GM12864 (cell line): ENCODE measurements at regions not wholly inside any gene's neighbourhood (a gene's known extent, or its start where the extent isn't known, plus 50 kb on each side); places are given as distances from the start of the nearest gene placed in this dataset.

Experiments
- DNase-seq: peaks from one replicate; pipeline ENCODE4 v3.0.0-alpha.2; 2011; ENCODE audit warnings: low read depth
- H3K4me3 ChIP-seq: 2 replicates; pipeline ENCODE4 v1.5.1; 2011; ENCODE audit warnings: mild to moderate bottlenecking, low read depth, low read length, control low read depth
- CTCF ChIP-seq: IDR thresholded peaks from 2 replicates; pipeline ENCODE4 v1.5.1; 2011; ENCODE audit warnings: low read depth, mild to moderate bottlenecking, moderate library complexity, low read length, control low read depth, inconsistent platforms; ENCODE audit errors: missing control alignments

GRCh38 chr5:33257807-33258429 is 182.8 kb upstream of the TARS1 start:
- no peak for TF ChIP-seq CTCF
- no peak for DNase-seq
- H3K4me3 ChIP-seq: no peak overlapping the region

GRCh38 chr5:33258553-33258952 is 182.2 kb upstream of the TARS1 start:
- no peak for DNase-seq
- no peak overlapping the region for H3K4me3 ChIP-seq
- no peak for TF ChIP-seq CTCF

- TF ChIP-seq CTCF: no peak
- no peak for DNase-seq
- H3K4me3 ChIP-seq: no peak overlapping the region
Observed at GRCh38 chr5:33260098-33260497, 180.7 kb upstream of the TARS1 start.

GRCh38 chr5:33261305-33261704 is 179.5 kb upstream of the TARS1 start:
- no peak for TF ChIP-seq CTCF
- no peak for DNase-seq
- H3K4me3 ChIP-seq: no peak overlapping the region

- no peak for TF ChIP-seq CTCF
- no peak for DNase-seq
- no peak overlapping the region for H3K4me3 ChIP-seq
Observed at GRCh38 chr5:33261747-33262146, 179.0 kb upstream of the TARS1 start.

GRCh38 chr5:33267801-33268200 is 173.0 kb upstream of the TARS1 start:
- TF ChIP-seq CTCF: no peak
- no peak overlapping the region for H3K4me3 ChIP-seq
- DNase-seq: no peak

GRCh38 chr5:33268374-33268773 is 172.4 kb upstream of the TARS1 start:
- DNase-seq: no peak
- H3K4me3 ChIP-seq: no peak overlapping the region
- no peak for TF ChIP-seq CTCF
